ENCODE measurements at regions not wholly inside any gene's neighbourhood (a gene's known extent, or its start where the extent isn't known, plus 50 kb on each side); places are given as distances from the start of the nearest gene placed in this dataset.

DNA sequence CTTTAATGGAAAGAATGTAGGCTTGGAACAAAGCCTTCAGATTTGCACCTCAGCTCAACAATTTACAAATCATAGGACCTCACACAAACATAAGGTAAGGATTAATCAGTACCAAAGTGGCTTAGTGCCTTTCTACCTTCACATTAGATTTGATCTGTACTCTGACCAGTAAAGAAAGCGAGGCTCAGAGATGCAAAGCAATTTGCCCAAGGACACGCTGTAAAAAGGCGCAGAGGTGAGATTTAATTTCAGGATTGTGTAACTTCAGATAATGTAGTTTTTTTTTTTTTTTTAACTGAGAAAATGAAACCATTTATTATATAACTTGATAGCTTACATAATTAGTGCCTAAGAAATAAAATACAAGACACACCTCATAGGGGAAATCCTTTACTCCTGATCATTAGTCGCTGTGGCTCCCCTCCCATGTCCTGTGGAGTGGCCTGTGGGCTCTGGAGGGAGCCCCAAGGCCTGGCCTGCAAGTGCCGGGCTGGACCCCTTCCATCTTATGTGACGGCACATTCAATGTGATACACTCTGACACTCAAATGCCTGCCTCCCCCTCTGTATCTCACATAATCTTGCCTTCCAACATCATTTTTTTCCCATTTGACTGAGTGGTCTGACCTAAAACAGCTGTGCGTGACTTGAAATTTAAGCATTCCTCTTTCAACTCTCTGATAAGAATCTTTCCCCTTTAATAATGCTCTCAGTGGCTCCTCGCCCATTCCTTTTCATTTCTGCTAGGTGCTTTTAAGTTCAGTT is 426.5 kb upstream of the DAB1 start:
- Histone ChIP-seq H3K4me1 (no peaks in the 10 kb centered on the region), H3K27ac (no peak overlapping the region), H3K4me3 (no peak overlapping the region), H3K27me3 (no peaks in the 10 kb centered on the region), H3K36me3 (no peaks in the 10 kb centered on the region), H3K9me3 (no peaks in the 10 kb centered on the region)
- no peak for ATAC-seq
- WGBS (ENCODE audit: insufficient coverage, low coverage, low lambda C conversion rate, missing lambda C conversion rate), result 87% methylated on average over 8 of the region's 8 CpGs
- intact Hi-C loops (cut with DNase I), result no loop called here
- no peak for DNase-seq
- TF ChIP-seq, protein P1, sequence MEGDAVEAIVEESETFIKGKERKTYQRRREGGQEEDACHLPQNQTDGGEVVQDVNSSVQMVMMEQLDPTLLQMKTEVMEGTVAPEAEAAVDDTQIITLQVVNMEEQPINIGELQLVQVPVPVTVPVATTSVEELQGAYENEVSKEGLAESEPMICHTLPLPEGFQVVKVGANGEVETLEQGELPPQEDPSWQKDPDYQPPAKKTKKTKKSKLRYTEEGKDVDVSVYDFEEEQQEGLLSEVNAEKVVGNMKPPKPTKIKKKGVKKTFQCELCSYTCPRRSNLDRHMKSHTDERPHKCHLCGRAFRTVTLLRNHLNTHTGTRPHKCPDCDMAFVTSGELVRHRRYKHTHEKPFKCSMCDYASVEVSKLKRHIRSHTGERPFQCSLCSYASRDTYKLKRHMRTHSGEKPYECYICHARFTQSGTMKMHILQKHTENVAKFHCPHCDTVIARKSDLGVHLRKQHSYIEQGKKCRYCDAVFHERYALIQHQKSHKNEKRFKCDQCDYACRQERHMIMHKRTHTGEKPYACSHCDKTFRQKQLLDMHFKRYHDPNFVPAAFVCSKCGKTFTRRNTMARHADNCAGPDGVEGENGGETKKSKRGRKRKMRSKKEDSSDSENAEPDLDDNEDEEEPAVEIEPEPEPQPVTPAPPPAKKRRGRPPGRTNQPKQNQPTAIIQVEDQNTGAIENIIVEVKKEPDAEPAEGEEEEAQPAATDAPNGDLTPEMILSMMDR (IDR thresholded peaks at IDR 0.05), result no peak
- no peak for TF ChIP-seq POLR2A (IDR thresholded peaks at IDR 0.05)

DNA sequence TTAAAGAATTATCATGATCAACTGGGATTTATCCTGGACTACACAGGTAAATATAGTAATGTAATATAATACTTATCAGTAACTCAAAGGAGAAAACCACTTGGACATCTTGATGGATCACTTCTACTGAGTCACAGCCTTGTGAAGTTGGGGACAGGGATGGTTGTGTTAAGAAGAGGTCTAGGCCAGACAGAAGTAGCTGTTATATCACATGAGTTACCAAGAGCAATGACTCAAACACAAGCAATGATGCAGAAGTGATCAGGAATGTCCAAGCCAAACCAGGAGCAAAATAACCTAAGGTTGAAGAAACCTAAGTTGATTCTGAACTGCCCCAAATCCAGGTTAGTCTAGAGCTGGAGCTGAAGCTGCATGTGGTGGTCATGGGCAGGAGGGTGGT is 424.5 kb upstream of the DAB1 start:
- Histone ChIP-seq H3K27me3 (no peaks in the 10 kb centered on the region), H3K36me3 (no peaks in the 10 kb centered on the region), H3K9me3 (no peaks in the 10 kb centered on the region), H3K27ac (no peak overlapping the region), H3K4me1 (no peaks in the 10 kb centered on the region), H3K4me3 (no peak overlapping the region)
- ATAC-seq, result no peak
- intact Hi-C loops (cut with DNase I), result no loop called here
- TF ChIP-seq POLR2A (IDR thresholded peaks at IDR 0.05), result no peak
- TF ChIP-seq, protein P1 (IDR thresholded peaks at IDR 0.05), result no peak
- DNase-seq, result no peak

DNA sequence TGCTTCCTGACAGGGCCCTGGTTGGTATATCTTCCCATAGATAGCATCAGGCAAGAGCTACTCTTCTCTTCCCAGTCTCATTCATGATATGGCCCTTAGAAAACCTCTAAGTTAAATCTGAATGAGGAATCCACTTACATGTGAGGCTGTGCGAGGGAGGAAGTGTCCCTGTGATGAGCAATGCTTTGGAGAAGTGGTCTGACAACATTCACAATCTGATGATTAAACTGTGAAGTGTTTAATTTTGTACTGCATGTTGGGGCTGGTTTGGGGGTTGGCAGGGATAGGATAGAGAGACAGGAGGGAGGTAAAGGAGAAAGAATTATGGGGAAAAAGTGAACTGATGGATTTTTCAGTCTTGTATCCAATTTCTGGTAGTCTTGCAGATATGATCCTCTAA is 421.2 kb upstream of the DAB1 start:
- DNase-seq, result no peak
- H3K4me1 ChIP-seq, result no peaks in the 10 kb centered on the region
- peaks cover 0 to 11% (median 0%) of the 10 kb centered on the region in 4 donors for H3K9me3 ChIP-seq
- no peak for ATAC-seq
- no peak overlapping the region for H3K27ac ChIP-seq
- intact Hi-C loops (cut with DNase I), result no loop called here
- H3K36me3 ChIP-seq, result no peaks in the 10 kb centered on the region
- H3K4me3 ChIP-seq, result no peak overlapping the region
- TF ChIP-seq, protein P1 (IDR thresholded peaks at IDR 0.05), result no peak
- H3K27me3 ChIP-seq, result no peaks in the 10 kb centered on the region
- 88% methylated on average over 1 of the region's 1 CpG for WGBS (ENCODE audit: insufficient coverage, low coverage, low lambda C conversion rate, missing lambda C conversion rate)

DNA sequence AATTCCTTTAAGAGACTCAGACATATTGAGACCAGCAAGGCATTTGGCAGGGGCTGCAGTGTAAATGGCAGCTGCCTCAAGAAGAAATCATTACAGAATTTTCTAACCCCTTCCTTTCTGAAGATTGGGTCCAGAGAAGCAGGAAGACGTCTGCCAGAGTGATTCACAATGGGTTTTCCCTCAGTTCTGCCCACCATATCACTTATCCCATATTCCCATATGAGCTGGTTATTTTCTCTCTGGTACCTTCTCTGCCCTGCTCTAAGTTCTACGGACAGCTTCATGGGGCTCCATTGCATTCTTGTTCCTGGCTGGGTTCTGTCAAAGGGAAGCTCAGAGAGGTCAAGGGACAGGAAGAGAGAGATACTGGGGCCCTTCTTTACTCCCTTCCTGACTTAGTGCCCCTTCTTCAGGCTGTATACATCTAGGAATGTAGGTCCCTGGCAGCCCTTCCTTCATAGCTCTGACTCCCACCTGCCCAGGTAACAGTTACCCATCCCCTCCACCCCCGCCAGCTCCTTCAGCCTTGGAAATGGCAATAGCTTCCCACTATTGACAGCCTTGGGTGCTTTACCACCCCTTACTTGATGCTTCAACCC is 420.6 kb upstream of the DAB1 start:
- intact Hi-C loops (cut with DNase I), result no loop called here
- DNase-seq, result no peak
- WGBS (ENCODE audit: insufficient coverage, low coverage, low lambda C conversion rate, missing lambda C conversion rate), result 66% methylated on average over 3 of the region's 3 CpGs

More for the DNA sequence above, 420.6 kb upstream of the DAB1 start:
- Histone ChIP-seq H3K27me3 (no peaks in the 10 kb centered on the region), H3K4me3 (no peak overlapping the region), H3K27ac (no peak overlapping the region), H3K4me1 (no peaks in the 10 kb centered on the region), H3K36me3 (no peaks in the 10 kb centered on the region), H3K9me3 (peaks cover 0 to 11% (median 0%) of the 10 kb centered on the region in 4 donors)
- no peak for TF ChIP-seq POLR2A (IDR thresholded peaks at IDR 0.05)
- TF ChIP-seq, protein P1 (IDR thresholded peaks at IDR 0.05), result no peak
- no peak for ATAC-seq
